ENCODE measurements at regions not wholly inside any gene's neighbourhood (a gene's known extent, or its start where the extent isn't known, plus 50 kb on each side); places are given as distances from the start of the nearest gene placed in this dataset.
"Not testable (repeated sequence)": the region's sequence is repeated elsewhere in the genome, so short reads cannot be mapped to it uniquely, and the experiment has no call there.

- no peak for DNase-seq
Measured at GRCh38 chr7:131627735-131628190, 71.3 kb upstream of the PODXL start.

- no peak for DNase-seq
Measured at GRCh38 chr7:131626643-131627042, 70.2 kb upstream of the PODXL start.

DNA sequence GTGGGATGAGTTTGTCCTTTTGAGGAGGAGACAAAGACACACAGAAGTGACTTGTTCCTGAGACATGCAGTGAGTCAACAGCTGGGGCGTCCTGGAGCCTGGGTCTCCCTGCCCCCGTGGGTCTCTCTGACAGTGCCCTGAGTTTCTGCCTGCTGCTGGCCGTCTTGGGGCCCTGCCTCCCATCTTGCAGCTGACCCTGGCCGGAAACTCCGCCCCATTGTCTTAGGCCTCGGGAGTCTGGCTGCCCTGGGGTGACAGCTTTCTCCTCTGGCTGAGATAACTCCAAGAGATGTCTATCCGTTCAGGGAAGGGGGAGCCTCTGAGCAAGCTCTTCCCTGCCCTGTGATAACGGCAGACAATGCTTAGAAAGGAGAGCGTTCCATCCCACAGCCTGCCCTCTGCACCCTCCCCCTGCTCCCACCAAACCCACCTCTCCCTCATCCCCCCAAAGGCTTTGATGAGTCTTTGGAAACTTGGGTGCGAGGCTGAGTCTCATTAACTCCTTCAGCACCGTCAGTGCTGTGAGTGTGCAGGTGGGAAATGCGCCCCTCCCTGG is 69.5 kb upstream of the PODXL start:
- DNase-seq = no peak

GRCh38 chr7:131625345-131625744 is 68.9 kb upstream of the PODXL start:
- DNase-seq = not testable (repeated sequence)

GRCh38 chr7:131624536-131624935 is 68.1 kb upstream of the PODXL start:
- no peak for DNase-seq

GRCh38 chr7:131623154-131623553 is 66.7 kb upstream of the PODXL start:
- no peak for DNase-seq

GRCh38 chr7:131621652-131622051 is 65.2 kb upstream of the PODXL start:
- no peak for DNase-seq

- DNase-seq = no peak
Measured at GRCh38 chr7:131620673-131621609, 64.5 kb upstream of the PODXL start.

- DNase-seq = no peak
Measured at GRCh38 chr7:131619336-131620305, 63.2 kb upstream of the PODXL start.

- DNase-seq = no peak
Measured at GRCh38 chr7:131618391-131618790, 62.0 kb upstream of the PODXL start.

- no peak for DNase-seq
Measured at GRCh38 chr7:131616487-131617200, 60.2 kb upstream of the PODXL start.

DNA sequence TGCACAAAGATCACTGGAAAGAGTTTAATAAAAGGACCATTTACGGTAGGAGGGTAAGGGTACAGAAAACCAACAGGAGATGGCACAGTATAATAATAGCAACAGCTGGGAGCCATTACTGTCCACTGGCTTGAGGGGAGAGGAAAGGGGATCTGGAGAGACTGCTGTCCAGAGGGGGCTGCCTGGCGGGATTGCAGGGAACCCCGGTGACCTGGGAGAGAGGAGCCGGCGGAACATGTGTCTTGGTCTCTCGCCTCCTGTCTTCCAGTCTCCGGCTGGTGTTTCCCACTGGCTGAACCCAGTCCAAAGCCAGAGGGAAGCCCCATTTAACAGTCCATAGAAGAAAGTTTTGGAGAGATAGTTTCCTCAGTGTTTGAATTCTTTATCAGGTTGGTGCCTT is 57.5 kb upstream of the PODXL start:
- DNase-seq = no peak

DNA sequence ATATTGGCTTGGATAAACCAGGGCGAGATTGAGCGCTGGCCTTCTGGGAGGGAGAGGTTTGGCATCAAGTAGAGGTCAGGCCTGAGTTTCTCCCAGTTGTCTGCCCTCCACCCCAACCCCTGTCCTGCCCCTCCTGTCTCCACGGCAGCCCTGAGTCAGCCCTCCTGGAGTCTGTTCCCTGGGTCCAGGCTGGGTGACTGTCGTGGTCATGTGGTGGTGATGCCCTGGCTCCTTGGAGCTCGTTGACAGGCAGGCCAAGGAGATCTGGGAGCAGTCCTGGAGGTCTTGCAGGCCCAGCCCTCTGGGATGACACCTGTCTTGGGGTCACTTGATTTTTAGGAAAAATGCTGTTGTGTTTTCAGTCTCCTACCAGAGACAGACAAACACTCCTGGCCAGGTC is 53.6 kb upstream of the PODXL start:
- no peak for DNase-seq

GRCh38 chr7:131608116-131608500 is 51.7 kb upstream of the PODXL start:
- DNase-seq = no peak

- no peak for DNase-seq
Measured at GRCh38 chr7:131607291-131608115, 51.1 kb upstream of the PODXL start.

DNA sequence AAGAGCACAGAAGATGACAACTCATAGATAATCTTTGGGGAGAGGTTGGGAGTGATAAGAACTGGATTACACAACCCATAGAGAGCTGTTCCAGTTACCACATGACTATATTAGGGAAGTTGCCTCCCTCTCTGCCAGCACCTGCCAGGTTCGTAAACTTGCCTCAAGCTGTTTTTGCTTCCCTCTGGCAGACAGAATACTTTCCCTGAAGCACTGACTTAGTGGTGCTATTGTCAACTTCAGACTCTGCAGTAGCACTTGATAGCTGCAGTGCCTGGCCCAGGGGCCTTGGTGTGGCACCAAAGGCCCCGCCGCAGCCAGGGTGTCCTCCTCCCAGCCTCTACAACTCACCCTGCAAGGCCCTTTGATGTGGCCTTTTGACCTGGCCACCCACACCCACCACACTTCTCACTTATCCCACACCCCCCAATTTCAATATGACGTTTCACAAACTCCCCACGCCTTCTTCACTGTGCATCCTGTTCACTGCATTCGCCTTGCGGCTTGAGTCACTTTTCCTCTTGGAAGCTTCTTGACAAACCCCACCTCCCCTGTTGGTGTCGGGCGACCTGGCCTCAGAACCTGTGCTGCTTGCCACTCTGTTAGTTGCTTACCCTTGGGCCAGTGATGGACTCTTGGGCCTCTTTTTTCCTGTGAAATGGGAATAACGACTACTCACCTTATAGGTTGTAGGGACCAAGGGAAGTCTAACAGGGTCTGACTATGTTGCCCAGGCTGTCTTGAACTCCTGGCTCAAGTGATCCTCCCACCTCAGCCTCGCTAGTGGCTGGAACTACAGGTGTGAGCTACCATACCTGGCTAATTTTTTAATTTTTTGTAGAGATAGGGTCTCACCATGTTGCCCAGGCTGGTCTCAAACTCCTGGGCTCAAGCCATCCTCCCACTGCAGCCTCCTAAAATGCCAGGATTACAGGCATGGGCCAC is 50.2 kb upstream of the PODXL start:
- peak; percentile 27 for DNase-seq

Measured in NCI-H510A treated with DMSO at 0.1 percent for 48 hours (cell line).